ENCODE measurements at regions not wholly inside any gene's neighbourhood (a gene's known extent, or its start where the extent isn't known, plus 50 kb on each side); places are given as distances from the start of the nearest gene placed in this dataset.

DNA sequence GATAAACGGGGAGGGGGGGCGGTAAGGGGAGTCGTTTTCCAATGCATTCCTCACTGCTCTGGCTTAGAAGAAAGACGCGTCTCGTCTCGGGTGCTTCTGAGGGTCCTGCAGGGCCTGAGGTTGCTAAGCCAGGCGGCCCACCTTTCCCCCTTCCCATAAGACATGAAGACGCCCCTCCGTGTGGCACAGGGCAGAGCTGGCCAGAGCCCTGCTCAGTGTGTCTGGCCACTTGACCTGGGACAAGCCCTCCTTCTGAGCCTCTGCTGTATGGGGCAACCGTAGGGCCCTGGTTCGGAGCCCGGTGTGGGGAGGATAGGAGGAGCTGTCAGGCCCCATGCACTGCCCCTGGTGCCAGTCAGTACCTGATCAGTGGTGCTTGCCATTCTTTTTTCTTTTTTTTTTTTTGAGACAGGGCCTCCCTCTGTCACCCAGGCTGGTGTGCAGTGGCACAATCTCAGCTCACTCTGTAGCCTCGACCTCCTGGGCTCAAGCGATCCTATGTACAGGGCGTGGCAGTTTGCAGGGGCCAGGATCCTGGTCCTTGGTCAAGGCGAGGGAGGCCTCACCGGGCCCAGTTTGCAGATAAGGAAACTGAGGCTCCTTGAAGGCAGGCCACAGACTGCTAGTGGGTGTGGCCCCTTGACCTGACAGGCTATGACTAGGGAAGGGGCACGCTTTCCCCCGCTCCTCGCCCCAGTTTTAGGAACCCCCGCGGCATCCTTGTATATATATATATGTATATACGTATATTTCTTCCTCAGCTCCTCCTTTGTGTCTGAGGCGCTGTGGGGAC, 172.3 kb upstream of the IER5L start:
- DNase-seq (ENCODE audit: insufficient read length, low spot score), result no peak

DNA sequence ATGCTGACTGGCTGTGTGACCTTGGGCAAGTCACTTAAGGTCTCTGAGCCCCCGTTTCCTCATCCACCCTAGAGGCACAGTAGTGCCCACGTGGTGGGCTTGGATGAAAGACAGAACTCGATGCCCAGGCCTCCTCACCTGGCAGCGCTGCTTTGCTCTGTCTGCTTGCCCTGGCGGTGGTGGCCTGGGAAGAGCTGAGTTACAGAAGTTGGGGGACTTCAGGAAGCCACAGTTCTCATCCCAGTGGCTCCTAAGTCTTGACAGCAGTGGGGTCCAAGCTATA, 171.5 kb upstream of the IER5L start:
- FAIRE-seq, result no peak
- no peak for DNase-seq (ENCODE audit: insufficient read length, low spot score)

More for the DNA sequence above, 172.3 kb upstream of the IER5L start:
- FAIRE-seq, result no peak

DNA sequence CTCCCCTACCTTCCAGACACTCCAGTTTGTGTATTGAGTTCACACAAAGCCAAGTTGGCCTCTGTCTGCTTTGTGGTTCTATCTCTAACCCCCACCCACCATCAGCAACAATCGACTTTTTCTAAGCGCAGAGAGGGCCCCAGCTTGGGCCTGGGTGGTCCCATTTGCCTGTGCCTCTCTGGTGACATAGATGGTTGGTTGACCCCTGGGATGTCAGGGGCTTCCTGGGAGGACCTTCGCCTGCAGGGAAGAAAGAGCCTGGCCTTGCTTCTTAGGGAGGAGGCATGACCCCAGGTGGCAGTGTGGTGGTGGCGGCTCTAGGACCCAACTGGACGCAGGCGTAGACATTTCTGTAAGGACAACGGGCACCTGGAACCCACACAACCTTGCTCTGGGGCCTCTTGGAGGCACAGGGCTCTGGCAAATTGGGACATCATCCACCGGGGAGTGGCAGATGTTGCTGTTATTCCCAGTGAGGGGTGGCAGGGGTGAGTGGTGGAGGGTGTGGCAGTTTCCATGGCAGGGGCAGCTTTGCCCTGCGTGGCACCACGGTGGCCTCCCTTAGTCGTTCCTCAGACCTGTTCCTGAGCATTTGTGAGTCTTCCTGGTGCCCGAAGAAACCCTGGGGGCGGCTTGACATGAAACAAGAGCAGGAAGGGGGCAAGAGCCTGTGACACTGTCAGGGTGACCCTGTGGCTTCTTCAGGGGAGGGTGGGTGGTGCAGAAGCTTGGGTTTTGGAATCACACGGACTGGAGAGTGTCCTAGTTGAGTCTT, 171.0 kb upstream of the IER5L start:
- FAIRE-seq, result no peak
- DNase-seq (ENCODE audit: insufficient read length, low spot score), result no peak

DNA sequence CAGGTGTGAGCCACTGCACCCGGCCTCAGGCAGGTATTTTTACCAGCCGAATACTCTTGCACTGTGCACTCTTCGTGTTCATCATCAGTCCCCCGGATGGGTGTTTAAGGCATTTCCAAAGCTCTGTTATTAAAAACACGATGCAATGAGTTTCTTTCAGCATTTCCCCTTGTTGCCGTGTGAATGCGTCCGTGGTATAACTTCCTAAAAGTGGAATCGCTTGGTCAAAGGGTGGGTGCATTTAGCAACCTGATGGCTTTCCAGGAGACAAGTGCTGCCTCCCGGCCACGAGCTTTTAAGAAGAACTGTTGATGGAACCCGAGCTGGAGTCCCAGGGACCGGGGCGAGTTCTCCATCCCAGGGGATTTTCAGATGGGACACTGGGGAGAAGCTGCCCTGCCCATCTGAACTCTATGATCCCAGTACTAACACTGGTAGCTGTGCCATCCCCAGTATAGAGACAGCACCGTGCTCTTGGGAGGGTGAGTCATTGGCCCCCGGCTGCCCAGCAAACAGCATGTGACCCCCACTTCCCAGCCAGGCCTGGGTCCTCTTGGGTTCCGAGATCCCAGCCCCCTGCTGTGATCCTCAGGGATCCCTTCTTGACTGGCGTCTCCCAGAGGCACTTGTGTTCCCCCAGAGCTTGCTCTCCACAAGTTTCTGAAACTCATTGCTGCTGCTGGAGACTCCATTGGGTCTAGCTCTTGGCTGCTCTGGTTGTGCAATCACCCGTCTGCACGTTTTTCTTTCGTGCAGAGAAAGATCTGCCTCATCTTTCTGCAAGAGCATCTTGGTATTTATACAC, 169.5 kb upstream of the IER5L start:
- DNase-seq (ENCODE audit: insufficient read length, low spot score) (no peak), FAIRE-seq (no peak)

DNA sequence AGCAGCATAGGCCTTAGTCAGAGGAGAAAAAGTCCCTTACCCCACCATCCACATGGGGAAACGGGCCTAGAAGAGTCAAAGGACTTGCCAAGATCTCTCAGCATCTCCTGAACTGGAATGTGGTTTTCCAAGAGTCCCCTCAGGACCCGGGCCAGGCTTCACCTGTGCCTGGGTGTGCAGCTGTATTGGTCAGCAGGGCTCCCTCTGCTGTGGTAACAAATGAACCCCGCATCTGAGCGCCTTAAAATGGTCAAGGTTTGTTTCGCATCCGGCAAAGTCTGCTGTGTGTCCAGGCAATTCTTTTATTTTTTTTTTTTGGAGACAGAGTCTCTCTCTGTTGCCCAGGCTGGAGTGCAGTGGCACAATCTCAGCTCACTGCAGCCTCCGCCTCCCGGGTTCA, 168.0 kb upstream of the IER5L start:
- no peak for FAIRE-seq
- no peak for DNase-seq (ENCODE audit: insufficient read length, low spot score)

DNA sequence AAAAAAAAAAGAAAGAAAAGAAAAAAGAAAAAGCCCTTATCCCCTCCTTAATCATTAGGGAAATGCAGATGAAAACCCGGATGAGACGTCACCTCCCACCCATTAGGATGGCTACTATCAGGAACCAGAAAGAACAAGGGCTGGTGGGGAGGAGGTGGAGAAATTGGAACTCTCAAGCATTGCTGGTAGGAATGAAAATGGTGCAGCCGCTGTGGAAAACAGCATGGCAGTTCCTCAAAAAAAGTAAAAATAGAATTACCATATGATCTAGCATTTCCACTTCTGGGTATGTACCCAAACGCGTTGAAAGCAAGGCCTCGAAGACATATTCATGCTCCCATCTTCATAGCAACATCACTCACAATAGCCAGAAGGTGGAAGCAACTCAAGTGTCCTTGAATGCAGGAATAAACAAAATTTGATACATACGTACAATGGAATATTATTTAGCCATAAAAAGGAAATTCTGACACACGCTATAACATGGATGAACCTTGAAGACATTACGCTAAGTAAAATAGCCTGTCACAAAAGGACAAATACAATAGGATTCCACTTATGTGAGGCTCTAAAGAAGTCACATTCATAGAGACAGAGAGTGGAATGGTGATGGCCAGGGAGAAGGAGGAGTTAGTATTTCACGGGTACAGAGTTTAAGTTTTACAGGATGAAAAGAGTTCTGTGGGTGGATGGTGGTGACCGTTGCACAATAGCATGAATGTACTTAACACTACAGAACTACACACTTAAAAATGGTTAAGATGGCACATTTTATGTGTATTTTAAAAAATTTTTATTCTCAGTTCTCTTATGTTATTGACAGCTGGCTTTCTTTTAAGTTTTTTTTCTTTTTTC, 166.8 kb upstream of the IER5L start:
- FAIRE-seq, result no peak
- DNase-seq (ENCODE audit: insufficient read length, low spot score), result no peak

DNA sequence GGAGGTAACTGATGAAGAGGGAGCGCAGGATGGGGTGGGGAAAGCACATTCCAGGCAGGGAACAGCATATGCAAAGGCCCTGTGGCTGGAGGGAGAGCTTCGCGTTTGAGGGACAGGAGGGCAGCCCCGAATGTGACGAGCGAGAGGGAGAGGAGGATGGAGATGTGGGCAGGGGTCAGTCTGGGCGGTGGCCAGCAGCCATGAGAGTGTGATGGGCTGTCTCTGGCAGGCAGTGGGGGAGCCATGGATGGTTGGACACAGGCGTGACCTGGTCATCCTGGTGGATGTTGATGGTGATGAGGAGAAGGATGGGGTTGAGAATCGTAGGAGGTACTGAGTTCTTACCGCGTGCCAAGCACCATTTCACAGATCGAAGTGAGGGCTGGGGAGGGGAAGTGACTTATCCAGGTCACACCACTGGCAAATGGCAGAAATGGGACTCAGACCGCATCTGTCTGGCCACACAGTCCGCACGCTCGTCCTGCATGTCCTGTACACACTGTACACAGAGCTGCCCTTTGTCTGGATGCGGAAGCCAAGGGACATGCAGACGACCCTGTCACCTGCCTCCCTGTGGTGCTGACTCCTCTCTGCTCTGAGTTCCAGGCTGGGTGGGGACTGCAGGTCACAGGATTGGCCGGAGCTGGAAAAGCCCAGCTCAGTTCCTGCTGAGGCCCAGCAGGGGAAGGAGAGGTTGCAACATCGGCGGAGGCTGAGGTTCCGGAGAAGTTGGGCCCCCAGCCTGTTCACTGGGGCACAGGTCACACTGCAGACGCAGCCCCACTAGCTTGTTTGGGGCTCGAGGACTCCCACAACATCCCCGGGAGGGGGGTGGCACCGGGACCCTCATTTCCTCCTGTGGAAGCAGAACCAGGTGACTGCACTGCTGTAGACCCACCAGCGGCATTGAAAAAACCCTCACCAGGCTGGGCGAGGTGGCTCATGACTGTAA, 165.6 kb upstream of the IER5L start:
- DNase-seq (ENCODE audit: insufficient read length, low spot score), result no peak
- FAIRE-seq, result no peak

DNA sequence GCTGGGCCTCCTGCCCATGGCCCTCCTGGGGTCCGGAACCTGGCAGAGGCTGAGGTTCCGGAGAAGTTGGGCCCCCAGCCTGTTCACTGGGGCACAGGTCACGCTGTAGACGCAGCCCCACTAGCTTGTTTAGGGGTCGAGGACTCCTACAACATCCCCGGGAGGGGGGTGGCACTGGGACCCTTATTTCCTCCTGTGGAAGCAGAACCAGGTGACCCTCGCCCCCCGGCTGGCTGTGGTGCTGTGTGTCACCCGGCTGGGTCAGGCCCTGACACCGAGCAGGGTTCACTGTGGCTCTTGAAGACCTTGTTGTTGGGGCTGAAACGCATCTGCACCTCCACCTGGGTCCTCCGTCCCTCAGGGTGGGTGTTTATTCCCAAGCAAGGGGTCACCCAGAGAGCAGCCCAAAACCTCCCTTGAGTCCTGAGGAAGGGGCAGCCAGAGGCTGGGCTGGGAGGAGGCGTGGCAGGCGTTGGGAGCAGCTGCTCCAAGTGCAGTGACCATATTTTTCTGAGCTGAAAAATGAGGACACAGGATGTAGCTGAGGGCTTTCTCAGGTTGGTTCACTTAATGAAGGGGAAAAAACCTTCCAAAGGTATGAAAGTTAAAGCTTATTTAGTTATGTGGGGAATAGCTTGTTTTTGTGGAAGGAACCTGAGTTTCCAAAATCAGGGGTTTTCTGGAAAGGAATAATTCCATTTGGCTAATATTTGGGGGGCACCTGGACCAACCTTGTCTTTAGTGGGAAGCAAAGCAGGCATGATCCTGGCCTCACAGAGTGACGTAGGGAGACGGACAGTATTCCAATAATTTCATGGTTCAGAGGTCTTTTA, 164.7 kb upstream of the IER5L start:
- DNase-seq (ENCODE audit: insufficient read length, low spot score) (no peak), FAIRE-seq (no peak)

DNA sequence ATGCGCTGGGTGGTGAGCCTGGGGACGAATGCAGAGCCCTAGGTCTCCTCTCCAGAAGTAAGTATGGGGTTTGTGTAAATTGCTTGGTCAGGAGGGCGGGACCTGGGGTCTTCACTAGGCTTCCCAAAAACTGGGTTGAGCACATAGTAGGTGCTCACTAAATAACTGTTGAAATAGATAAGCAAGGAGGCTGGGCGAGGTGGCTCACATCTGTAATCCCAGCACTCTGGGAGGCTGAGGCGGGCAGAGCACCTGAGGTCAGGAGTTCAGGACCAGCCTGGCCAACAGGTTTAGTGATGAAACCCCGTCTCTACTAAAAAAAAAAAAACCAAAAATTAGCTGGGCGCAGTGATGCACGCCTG, 163.9 kb upstream of the IER5L start:
- FAIRE-seq (no peak), DNase-seq (ENCODE audit: insufficient read length, low spot score) (no peak)

DNA sequence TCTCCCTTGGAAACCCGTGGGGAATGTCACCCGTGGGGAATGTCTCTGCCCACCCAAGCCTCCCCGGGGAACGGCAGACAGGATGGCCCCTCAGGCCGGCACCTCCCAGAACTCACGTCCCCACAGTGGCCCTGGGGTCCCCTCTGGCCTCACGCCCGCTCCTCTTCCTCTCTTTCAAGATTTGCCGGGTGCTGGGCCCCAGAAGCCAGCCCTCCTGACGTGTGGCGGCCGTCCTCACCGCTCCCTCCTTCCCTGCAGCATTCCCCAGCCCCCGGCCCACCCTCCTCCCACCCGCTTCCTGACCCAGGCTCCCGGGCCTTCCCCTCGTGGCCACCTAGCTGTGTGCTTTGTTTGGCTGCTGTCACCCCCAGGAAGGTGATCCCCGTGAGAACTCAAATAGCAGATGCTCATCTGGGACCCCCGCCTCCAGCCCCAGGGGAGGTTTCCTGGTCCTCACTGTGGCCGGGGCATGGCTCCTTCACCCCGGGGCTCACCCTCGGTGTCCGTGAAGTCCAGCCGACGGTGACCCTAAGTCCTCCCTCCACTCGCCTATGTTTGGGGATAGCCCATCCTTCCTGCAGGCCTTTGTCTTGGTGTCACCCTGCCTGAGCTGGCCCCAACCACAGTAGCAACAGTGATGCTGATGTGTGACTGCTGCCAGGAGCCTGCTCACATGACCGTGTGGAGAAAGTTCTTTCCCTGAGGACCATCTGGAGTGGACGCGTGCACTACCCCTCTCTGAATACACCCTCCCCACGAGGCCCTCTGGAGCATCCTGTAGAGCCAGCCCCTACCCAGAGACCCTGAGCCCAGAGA, 163.3 kb upstream of the IER5L start:
- DNase-seq (ENCODE audit: insufficient read length, low spot score) (no peak), FAIRE-seq (no peak)

DNA sequence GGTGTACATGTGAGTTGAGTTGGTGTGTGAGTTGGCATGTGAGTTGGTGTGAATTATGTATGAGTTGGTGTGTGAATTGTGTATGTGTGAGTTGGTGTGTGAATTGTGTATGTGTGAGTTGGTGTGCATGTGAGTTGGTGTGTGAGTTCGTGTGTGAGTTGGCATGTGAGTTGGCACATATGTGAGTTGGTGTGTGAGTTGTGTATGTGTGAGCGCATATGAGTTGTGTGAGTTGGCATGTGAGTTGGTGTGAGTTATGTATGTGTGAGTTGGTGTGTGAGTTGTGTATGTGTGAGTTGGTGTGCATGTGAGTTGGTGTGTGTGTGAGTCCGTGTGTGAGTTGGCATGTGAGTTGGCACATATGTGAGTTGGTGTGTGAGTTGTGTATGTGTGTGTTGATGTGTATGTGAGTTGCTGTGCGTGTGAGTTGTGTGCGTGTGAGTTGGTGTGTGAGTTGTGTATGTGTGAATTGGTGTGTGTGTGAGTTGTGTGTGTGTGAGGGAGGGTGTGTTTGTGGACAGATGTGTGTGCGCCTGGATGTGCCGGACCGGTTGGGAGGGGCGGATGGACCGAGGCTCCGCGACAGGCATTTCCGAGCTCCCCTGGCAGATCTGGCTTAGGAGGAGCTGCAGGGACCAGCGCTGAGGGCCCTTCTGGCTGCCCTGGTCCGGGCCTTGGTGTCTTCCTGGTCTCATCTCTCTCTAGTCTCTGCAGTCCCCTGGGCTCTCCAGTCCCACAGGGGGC, 162.5 kb upstream of the IER5L start:
- DNase-seq (ENCODE audit: insufficient read length, low spot score), result no peak
- FAIRE-seq, result no peak

DNA sequence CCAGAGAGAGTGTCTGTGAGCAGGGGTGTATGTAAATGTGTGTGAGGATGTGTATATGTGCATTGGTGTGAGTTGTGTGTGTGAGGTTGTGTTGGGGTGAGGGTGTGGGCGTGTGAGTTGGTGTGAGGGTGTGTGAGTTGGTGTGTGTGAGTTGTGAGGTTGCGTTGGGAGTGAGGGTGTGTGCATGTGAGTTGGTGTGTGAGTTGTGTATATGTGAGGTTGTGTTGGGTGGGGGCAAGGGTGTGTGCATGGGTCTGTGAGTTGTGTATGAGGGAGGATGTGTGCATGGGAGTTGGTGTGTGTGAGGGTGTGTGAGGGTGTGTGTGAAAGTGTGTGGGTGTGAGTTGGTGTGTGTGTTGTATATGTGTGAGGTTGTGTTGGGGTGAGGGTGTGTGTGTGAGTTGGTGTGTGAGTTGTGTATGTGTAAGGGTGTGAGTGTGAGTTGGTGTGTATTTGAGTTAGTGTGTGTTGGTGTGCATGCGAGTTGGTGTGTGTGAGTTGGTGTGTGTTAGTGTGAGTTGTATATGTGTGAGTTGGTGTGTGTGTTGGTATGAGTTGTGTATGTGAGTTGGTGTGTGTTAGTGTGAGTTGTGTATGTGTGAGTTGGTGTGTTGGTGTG, 161.6 kb upstream of the IER5L start:
- FAIRE-seq, result no peak
- no peak for DNase-seq (ENCODE audit: insufficient read length, low spot score)

DNA sequence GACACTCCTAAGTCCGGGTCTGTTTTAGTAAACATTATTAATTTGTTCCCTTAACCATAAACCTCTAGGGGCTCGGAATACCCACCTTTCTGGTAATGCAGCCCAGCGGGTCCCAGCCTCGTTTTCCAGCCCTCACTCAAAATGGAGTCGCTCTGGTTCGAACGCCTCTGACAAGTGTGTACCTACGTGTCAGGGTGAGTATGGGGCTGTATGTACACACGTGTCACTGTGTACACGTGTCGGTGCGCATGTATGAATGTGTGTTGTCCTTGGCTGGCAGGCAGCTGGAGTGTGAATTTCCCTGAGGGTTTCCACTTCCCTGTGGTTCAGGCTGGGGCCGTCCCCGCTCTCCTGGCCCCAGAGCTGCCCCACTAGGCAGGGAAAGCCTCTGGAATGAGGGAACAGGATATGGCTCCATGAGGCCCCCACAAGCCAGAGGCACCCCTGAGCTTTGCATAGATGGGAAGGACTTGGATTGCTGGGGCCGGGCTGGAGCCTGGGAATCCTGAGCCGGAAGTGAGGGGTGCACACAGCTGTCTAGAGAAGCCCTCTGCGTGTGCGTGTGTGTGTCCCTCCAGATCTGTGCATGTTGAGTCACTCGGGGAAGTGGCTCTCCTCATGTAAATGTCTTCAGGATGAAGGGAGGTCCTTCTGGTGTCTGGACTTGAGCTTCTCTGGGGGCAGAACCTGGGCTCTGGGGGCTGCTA, 160.8 kb upstream of the IER5L start:
- FAIRE-seq, result no peak
- DNase-seq (ENCODE audit: insufficient read length, low spot score), result no peak

DNA sequence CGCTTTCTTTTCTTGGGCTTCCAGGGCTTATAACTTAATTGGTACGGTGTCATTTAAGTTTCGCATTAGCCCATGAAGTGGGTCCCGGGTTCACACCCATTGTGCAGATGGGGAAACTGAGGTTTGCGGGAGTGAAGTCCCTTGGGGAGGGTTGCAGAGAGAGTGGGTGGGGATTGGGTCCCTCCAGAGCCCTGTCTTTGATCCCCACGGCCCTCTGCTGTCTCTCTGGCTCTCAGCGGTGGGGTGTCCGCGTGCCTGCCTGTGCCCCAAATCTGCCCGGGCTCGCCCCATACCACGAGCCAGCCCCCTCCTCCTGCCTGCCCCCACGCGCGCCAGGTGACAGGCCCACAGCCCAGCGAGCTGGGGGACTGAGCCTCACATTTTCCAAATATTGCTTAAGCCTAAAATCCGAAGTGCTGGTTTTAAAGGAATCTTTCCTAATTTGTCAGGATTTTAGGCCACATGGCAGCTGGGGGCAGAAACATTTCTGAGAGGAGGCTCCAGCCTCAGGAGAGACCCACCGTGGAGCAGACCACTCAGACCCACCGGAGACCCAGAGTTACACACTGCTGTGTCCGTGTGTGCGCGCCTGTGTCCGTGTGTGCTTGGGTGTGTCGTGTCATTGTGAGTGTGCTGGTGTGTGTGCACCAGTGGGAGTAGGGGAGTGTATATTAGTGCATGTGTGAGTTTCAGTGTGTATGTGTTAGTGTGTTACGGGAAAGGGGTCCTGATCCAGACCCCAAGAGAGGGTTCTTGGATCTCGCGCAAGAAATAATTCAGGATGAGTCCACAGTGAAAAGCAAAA, 159.5 kb upstream of the IER5L start:
- DNase-seq (ENCODE audit: insufficient read length, low spot score) (no peak), FAIRE-seq (no peak)

DNA sequence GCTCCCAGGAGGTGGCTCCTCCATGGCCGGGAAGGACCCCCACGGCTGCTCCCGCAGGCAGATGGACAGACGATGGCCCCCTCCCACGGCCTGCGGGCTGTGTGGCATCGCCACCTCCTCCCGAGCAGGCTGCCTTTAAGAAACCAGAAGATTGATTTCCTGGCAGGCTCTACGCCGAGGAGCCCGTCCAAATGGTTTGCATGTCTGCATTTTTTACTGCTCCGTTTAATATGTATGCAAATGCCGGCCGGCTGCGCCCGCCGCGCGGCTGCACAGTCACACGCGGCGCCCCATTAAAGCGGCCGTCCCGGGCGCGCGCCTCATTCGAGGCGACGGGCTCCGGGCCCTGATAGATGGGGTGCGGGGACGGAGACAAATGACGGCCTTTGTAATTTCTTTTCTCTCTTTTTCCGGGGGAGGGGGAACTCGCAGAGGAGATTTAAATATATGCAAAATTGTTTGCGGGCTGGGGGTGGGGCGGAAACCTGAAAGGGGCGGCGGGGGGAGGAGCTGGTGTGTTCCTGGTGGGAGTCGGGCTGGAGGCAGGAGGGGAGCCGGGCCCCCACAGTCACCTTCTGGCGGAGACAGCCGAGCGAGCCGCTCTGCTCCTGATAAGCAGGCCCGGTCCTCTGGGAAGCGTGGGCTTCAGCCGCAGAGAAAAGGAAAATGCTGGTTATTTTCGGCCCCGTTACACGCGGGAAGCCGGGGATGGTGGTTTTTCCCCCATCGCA, 158.7 kb upstream of the IER5L start:
- DNase-seq (ENCODE audit: insufficient read length, low spot score), result peak; percentile 27
- no peak for FAIRE-seq
